ENCODE measurements at regions not wholly inside any gene's neighbourhood (a gene's known extent, or its start where the extent isn't known, plus 50 kb on each side); places are given as distances from the start of the nearest gene placed in this dataset.
"Not testable (repeated sequence)": the region's sequence is repeated elsewhere in the genome, so short reads cannot be mapped to it uniquely, and the experiment has no call there.

DNA sequence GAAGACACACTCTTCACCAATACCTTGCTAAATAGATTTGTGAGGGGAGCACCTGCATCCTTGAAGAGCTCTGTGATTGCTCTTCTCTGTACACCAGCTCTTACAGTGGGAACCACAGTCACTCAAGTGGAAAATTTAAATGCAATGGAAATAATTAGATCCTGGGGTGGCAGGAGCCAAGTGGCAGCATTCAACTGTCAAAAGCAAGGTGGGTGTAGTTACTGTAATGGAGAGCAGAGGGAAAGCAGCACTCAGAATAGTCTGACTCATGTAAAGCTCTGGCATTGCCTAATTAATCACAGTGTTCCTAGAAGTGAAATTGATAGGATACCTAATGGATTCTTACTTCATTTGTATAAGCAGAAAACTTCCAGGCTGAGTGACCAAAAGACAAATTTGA, 245.8 kb downstream of the KCNE4 start:
- H3K4me3 ChIP-seq, result no peak overlapping the region

GRCh38 chr2:223298329-223298728, 246.3 kb downstream of the KCNE4 start:
- H3K9me3 ChIP-seq, H3K36me3 ChIP-seq, H3K27me3 ChIP-seq, H3K4me1 ChIP-seq, H3K27ac ChIP-seq, H3K4me3 ChIP-seq, DNase-seq: not testable (repeated sequence)

More for the DNA sequence above, 245.8 kb downstream of the KCNE4 start:
- no peak for DNase-seq
- no peak overlapping the region for H3K27ac ChIP-seq
- H3K9me3 ChIP-seq, result no peaks in the 10 kb centered on the region
- no peaks in the 10 kb centered on the region for H3K36me3 ChIP-seq
- no peaks in the 10 kb centered on the region for H3K27me3 ChIP-seq
- no peaks in the 10 kb centered on the region for H3K4me1 ChIP-seq
- no peak for TF ChIP-seq POLR2A (IDR thresholded peaks at IDR 0.05)

GRCh38 chr2:223300326-223300725, 248.3 kb downstream of the KCNE4 start:
- H3K36me3 ChIP-seq, result no peaks in the 10 kb centered on the region
- no peak overlapping the region for H3K4me3 ChIP-seq
- H3K27me3 ChIP-seq, result no peaks in the 10 kb centered on the region
- H3K27ac ChIP-seq, result no peak overlapping the region
- TF ChIP-seq CTCF (IDR thresholded peaks at IDR 0.05), result no peak
- no peak for TF ChIP-seq POLR2A (IDR thresholded peaks at IDR 0.05)
- no peaks in the 10 kb centered on the region for H3K9me3 ChIP-seq
- no peaks in the 10 kb centered on the region for H3K4me1 ChIP-seq
- DNase-seq, result no peak

GRCh38 chr2:223306371-223306770, 254.4 kb downstream of the KCNE4 start:
- H3K9me3 ChIP-seq, result no peaks in the 10 kb centered on the region
- no peaks in the 10 kb centered on the region for H3K4me1 ChIP-seq
- H3K27ac ChIP-seq, result no peak overlapping the region
- no peaks in the 10 kb centered on the region for H3K36me3 ChIP-seq
- no peaks in the 10 kb centered on the region for H3K27me3 ChIP-seq
- H3K4me3 ChIP-seq, result no peak overlapping the region
- DNase-seq, result no peak
- TF ChIP-seq POLR2A (IDR thresholded peaks at IDR 0.05), result no peak
- TF ChIP-seq CTCF (IDR thresholded peaks at IDR 0.05), result no peak

- Histone ChIP-seq H3K9me3 (no peaks in the 10 kb centered on the region), H3K36me3 (no peaks in the 10 kb centered on the region), H3K27me3 (no peaks in the 10 kb centered on the region), H3K4me1 (no peaks in the 10 kb centered on the region), H3K4me3 (no peak overlapping the region), H3K27ac (no peak overlapping the region)
- TF ChIP-seq CTCF (IDR thresholded peaks at IDR 0.05), result no peak
- no peak for TF ChIP-seq POLR2A (IDR thresholded peaks at IDR 0.05)
- no peak for DNase-seq
Measured at GRCh38 chr2:223311889-223312680, 260.1 kb downstream of the KCNE4 start.

- DNase-seq, result no peak
- H3K4me1 ChIP-seq, result no peaks in the 10 kb centered on the region
- H3K27me3 ChIP-seq, result no peaks in the 10 kb centered on the region
Measured at GRCh38 chr2:223313101-223313500, 261.1 kb downstream of the KCNE4 start.

More at GRCh38 chr2:223313101-223313500, 261.1 kb downstream of the KCNE4 start:
- Histone ChIP-seq H3K9me3 (no peaks in the 10 kb centered on the region), H3K4me3 (no peak overlapping the region), H3K27ac (no peak overlapping the region), H3K36me3 (no peaks in the 10 kb centered on the region)
- TF ChIP-seq CTCF (IDR thresholded peaks at IDR 0.05) (no peak), POLR2A (IDR thresholded peaks at IDR 0.05) (no peak)
